ENCODE measurements at regions not wholly inside any gene's neighbourhood (a gene's known extent, or its start where the extent isn't known, plus 50 kb on each side); places are given as distances from the start of the nearest gene placed in this dataset.
A peak's percentile ranks its signal among the peaks of the same experiment; 100 is the strongest.

- no peak for DNase-seq (ENCODE audit: low read depth, low spot score)
Observed at GRCh38 chr20:17794400-17794799, 94.6 kb downstream of the BANF2 start.

GRCh38 chr20:17793986-17794385 is 94.2 kb downstream of the BANF2 start:
- DNase-seq (ENCODE audit: low read depth, low spot score), result no peak

GRCh38 chr20:17790296-17790695 is 90.5 kb downstream of the BANF2 start:
- DNase-seq (ENCODE audit: low read depth, low spot score), result no peak

- DNase-seq (ENCODE audit: low read depth, low spot score), result no peak
Observed at GRCh38 chr20:17787816-17788215, 88.0 kb downstream of the BANF2 start.

GRCh38 chr20:17786221-17786718 is 86.5 kb downstream of the BANF2 start:
- peak; percentile 68 for DNase-seq (ENCODE audit: low read depth, low spot score)

Data from pulmonary artery endothelial cell (primary cell).